Astrocyte (in vitro differentiated cells and primary cell): ENCODE measurements at regions not wholly inside any gene's neighbourhood (a gene's known extent, or its start where the extent isn't known, plus 50 kb on each side); places are given as distances from the start of the nearest gene placed in this dataset.

Experiments
- EZH2 ChIP-seq: IDR thresholded peaks from 2 replicates; pipeline ENCODE4 v1.6.1; 2012; ENCODE audit warnings: mild to moderate bottlenecking, low read length, inconsistent platforms; ENCODE audit not compliant: insufficient read depth
- TF ChIP-seq, protein P1 (sequence below): IDR thresholded peaks from 2 replicates; pipeline ENCODE4 v1.5.1; 2011; ENCODE audit warnings: low read depth, mild to moderate bottlenecking, inconsistent platforms, low read length, moderate library complexity; ENCODE audit not compliant: insufficient read depth

DNA sequence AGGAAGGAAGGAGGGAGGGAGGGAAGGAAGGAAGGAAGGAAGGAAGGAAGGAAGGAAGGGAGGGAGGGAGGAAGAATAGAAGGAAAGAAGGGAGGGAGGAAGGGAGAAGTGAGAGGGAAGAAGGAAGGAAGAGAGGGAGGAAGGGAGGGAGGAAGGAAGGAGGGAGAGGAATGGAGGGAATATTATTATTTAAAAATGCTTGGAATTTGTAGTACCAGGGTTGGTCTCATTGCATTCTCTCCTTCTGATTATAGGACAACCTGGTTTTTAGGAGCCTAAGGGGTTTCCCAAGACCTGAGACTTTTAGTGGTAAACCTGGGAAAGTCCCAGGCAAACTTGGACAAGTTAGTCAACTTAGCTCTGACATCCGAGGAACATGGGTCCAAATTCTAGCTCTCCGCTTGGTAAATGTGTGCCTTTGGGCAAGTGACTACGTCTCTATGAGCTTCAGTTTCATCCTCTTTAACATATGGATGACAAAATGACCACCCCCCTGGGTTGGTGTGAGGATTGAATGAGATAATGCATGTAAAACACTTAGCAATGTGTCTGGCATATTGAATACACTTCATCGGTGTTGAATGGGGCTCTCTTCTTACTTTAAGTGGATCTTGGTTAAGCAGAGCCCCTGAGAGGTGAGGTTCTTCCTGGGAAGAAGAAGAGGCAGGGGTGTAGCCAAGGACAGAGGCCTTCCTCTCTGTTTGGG, 690.7 kb upstream of the TBX3 start:
- TF ChIP-seq, protein P1, sequence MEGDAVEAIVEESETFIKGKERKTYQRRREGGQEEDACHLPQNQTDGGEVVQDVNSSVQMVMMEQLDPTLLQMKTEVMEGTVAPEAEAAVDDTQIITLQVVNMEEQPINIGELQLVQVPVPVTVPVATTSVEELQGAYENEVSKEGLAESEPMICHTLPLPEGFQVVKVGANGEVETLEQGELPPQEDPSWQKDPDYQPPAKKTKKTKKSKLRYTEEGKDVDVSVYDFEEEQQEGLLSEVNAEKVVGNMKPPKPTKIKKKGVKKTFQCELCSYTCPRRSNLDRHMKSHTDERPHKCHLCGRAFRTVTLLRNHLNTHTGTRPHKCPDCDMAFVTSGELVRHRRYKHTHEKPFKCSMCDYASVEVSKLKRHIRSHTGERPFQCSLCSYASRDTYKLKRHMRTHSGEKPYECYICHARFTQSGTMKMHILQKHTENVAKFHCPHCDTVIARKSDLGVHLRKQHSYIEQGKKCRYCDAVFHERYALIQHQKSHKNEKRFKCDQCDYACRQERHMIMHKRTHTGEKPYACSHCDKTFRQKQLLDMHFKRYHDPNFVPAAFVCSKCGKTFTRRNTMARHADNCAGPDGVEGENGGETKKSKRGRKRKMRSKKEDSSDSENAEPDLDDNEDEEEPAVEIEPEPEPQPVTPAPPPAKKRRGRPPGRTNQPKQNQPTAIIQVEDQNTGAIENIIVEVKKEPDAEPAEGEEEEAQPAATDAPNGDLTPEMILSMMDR: no peak
- no peak for TF ChIP-seq EZH2
